K562 (cell line): ENCODE measurements at regions not wholly inside any gene's neighbourhood (a gene's known extent, or its start where the extent isn't known, plus 50 kb on each side); places are given as distances from the start of the nearest gene placed in this dataset.

Source experiments
- ATAC-seq: fragments of 200-7000 bp; cut with Tn5 transposase; 3 replicates; pipeline ENCODE4 v1.9.1; 2020; ENCODE audit warnings: moderate library complexity
- BruUV-seq: library from RNA; stranded (reverse); fragments of 400-500 nt; replicated peaks from 2 replicates; lab custom pipeline; 2021; lab: Mats Ljungman, UMichigan
- CTCF ChIA-PET: fragments of 300-600 bp; formaldehyde crosslinking; extraction: SDS; loops from one replicate; lab custom pipeline; 2021; ENCODE audit warnings: low intra/inter-chr PET ratio; lab: Yijun Ruan, JAX
- POLR2A ChIA-PET: fragments of 300-600, 350-650 bp; sonication (Branson Sonifier 250); formaldehyde crosslinking; extraction: SDS; loops from one replicate; lab custom pipeline; 2021; ENCODE audit warnings: antibody characterized with exemption, inconsistent platforms; lab: Yijun Ruan, JAX
- DNase-seq, 4 experiments: peaks; one replicate each; pipeline versions ENCODE4 v3.0.0 to v3.0.0-alpha.2; 2011 to 2018; ENCODE audit warnings: low spot score in 3 of 4, mixed read lengths in 3 of 4; ENCODE audit errors: extremely low read depth in 1 of 4
- FAIRE-seq: peaks from 2 replicates; lab custom pipeline; 2011; peaks lifted over from hg19 to GRCh38; lab: Jason Lieb, UNC
- H2AFZ ChIP-seq: 2 replicates; pipeline ENCODE4 v1.6.0; 2011; ENCODE audit warnings: low read depth, low read length, control low read depth, inconsistent platforms
- H3K27ac ChIP-seq: fragments of 200-600 bp; 3 replicates; pipeline ENCODE4 v1.8.0; 2011; ENCODE audit warnings: low read depth, mild to moderate bottlenecking, control low read depth, inconsistent platforms, low read length, moderate library complexity, mixed read lengths; ENCODE audit errors: extremely low read depth
- H3K27me3 ChIP-seq, 2 experiments: fragments of 300-600 bp in 1 of 2; 2 replicates in 1 of 2; 3 replicates in 1 of 2; pipeline versions ENCODE4 v1.6.0 to v1.8.0; 2011; ENCODE audit warnings: inconsistent platforms in 2 of 2, low read length in 2 of 2, mild to moderate bottlenecking in 1 of 2, mixed read lengths in 1 of 2, moderate library complexity in 1 of 2; ENCODE audit not compliant: control insufficient read depth in 2 of 2, insufficient read depth in 2 of 2
- H3K36me3 ChIP-seq: fragments of 300-600 bp; 3 replicates; pipeline ENCODE4 v1.8.0; 2011; ENCODE audit warnings: mild to moderate bottlenecking, low read length, inconsistent platforms; ENCODE audit not compliant: control insufficient read depth, insufficient read depth
- H3K4me1 ChIP-seq, 2 experiments: fragments of 200-600 bp in 1 of 2; replicated peaks in 1 of 2; 2 replicates in 1 of 2; 3 replicates in 1 of 2; pipeline versions ENCODE4 v1.5.1 to v1.8.0; 2011; ENCODE audit warnings: inconsistent platforms in 2 of 2, low read length in 2 of 2, mild to moderate bottlenecking in 1 of 2, mixed read lengths in 1 of 2, moderate library complexity in 1 of 2; ENCODE audit not compliant: control insufficient read depth in 2 of 2, insufficient read depth in 2 of 2
- H3K4me2 ChIP-seq: 2 replicates; pipeline ENCODE4 v1.6.1; 2011; ENCODE audit warnings: low read length, control low read depth, inconsistent platforms, mixed read lengths; ENCODE audit not compliant: insufficient read depth
- H3K4me3 ChIP-seq: fragments of 200-600 bp; sonication (generic), shearing (Covaris generic); 2 replicates; pipeline ENCODE4 v1.5.1; 2016; ENCODE audit warnings: control low read depth, inconsistent platforms
- H3K79me2 ChIP-seq: fragments of 200-600 bp; 3 replicates; pipeline ENCODE4 v1.8.0; 2011; ENCODE audit warnings: low read length, inconsistent platforms; ENCODE audit not compliant: control insufficient read depth, insufficient read depth
- H3K9ac ChIP-seq, 2 experiments: 2 replicates each; pipeline versions ENCODE4 v1.6.0 to v1.6.1; 2011; ENCODE audit warnings: low read depth in 2 of 2, low read length in 2 of 2, control low read depth in 1 of 2, inconsistent platforms in 1 of 2, mild to moderate bottlenecking in 1 of 2, mixed read lengths in 1 of 2; ENCODE audit not compliant: insufficient read depth in 1 of 2
- H3K9me1 ChIP-seq: one replicate; pipeline ENCODE4 v1.6.0; 2011; ENCODE audit warnings: inconsistent platforms, mild to moderate bottlenecking, low read length, moderate library complexity; ENCODE audit not compliant: control insufficient read depth, insufficient read depth
- H3K9me3 ChIP-seq: replicated peaks from 2 replicates; pipeline ENCODE4 v1.5.1; 2011; ENCODE audit warnings: low read depth, low read length, inconsistent platforms; ENCODE audit not compliant: control insufficient read depth, insufficient read depth
- H4K20me1 ChIP-seq: replicated peaks from 2 replicates; pipeline ENCODE4 v1.6.1; 2011; ENCODE audit warnings: low read length, inconsistent platforms, mixed read lengths; ENCODE audit not compliant: control insufficient read depth, insufficient read depth
- FOXA1 ChIP-seq: fragments of 450-650 bp; IDR thresholded peaks from 2 replicates; pipeline ENCODE4 v1.6.1; 2016; ENCODE audit warnings: mild to moderate bottlenecking, borderline replicate concordance
- KDM2B ChIP-seq: fragments of 250-450 bp; sonication (Bioruptor Pico); IDR thresholded peaks from 2 replicates; pipeline ENCODE4 v1.8.0; 2021; ENCODE audit warnings: mild to moderate bottlenecking, moderate library complexity
- NFIX ChIP-seq: fragments of 250-450 bp; sonication (Bioruptor Pico); IDR thresholded peaks from 2 replicates; pipeline ENCODE4 v1.4.0; 2020; ENCODE audit warnings: low read depth, mild to moderate bottlenecking, moderate library complexity
- NR3C1 ChIP-seq: sonication (generic); formaldehyde crosslinking; IDR thresholded peaks from 2 replicates; pipeline ENCODE4 v1.8.1; 2022; ENCODE audit warnings: missing genetic modification reagents
- PHB ChIP-seq: fragments of 250-450 bp; sonication (Bioruptor Pico); IDR thresholded peaks from 2 replicates; pipeline ENCODE4 v1.5.0; 2021
- TFAP4 ChIP-seq: sonication (generic); formaldehyde crosslinking; IDR thresholded peaks from 2 replicates; pipeline ENCODE4 v1.8.0; 2022; ENCODE audit warnings: missing genetic modification reagents, mild to moderate bottlenecking, moderate library complexity, borderline replicate concordance
- ZFP91 ChIP-seq: sonication (generic); formaldehyde crosslinking; IDR thresholded peaks from 2 replicates; pipeline ENCODE4 v1.8.0; 2022; ENCODE audit warnings: mild to moderate bottlenecking, missing genetic modification reagents
- ZNF146 ChIP-seq: IDR thresholded peaks from one replicate; pipeline ENCODE4 v1.6.1; 2018; ENCODE audit warnings: missing compliant biosample characterization; ENCODE audit not compliant: unreplicated experiment
- ZNF280B ChIP-seq: fragments of 250-450 bp; sonication (Bioruptor Pico); IDR thresholded peaks from 2 replicates; pipeline ENCODE4 v1.5.1; 2021; ENCODE audit warnings: mild to moderate bottlenecking
- ZNF436 ChIP-seq: fragments of 250-450, 450-650 bp; sonication (Bioruptor Pico); formaldehyde crosslinking; IDR thresholded peaks from 2 replicates; pipeline ENCODE4 v1.7.0; 2020; ENCODE audit warnings: mild to moderate bottlenecking
- WGBS: fragments of 100-300 bp; shearing (Covaris generic); methylation state at CpG from one replicate; pipeline ENCODE4 v1.1.6; 2016; ENCODE audit warnings: low coverage, mixed read lengths; ENCODE audit not compliant: insufficient coverage; ENCODE audit errors: missing lambda C conversion rate; 5-methylcytosine and 5-hydroxymethylcytosine counted together
- in situ Hi-C: fragments of 300-500 bp; cut with MboI; formaldehyde crosslinking; loops from 4 replicates; pipeline ENCODE4 v1.15.0; 2018; ENCODE audit warnings: inconsistent platforms, mixed read lengths
- intact Hi-C: fragments of 100-400 bp; cut with micrococcal nuclease; formaldehyde crosslinking; loops from 2 replicates; pipeline ENCODE4 v1.14.2; 2022

GRCh38 chrX:96183843-96184242 is 500.8 kb upstream of the DIAPH2 start:
- no peak overlapping the region for H3K27ac ChIP-seq
- CTCF ChIA-PET, result no interaction called here
- ATAC-seq, result no peak
- no peak overlapping the region for H3K9ac ChIP-seq
- no peak overlapping the region for H3K4me3 ChIP-seq
- POLR2A ChIA-PET, result no interaction called here
- DNase-seq, result no peak
- no peaks in the 10 kb centered on the region for H3K9me1 ChIP-seq
- no peak for FAIRE-seq
- WGBS, result 0% methylated on average over 3 of the region's 3 CpGs
- no peaks in the 10 kb centered on the region for H3K36me3 ChIP-seq
- in situ Hi-C loops, result no loop called here
- no peak overlapping the region for H3K4me2 ChIP-seq
- H3K4me1 ChIP-seq, result no peaks in the 10 kb centered on the region
- intact Hi-C loops, result no loop called here
- no peaks in the 10 kb centered on the region for H3K27me3 ChIP-seq
- no peaks in the 10 kb centered on the region for H3K9me3 ChIP-seq
- no peaks in the 10 kb centered on the region for H4K20me1 ChIP-seq
- H3K79me2 ChIP-seq, result no peaks in the 10 kb centered on the region
- no peak for TF ChIP-seq KDM2B (CRISPR knock-in tag)
- no peak for TF ChIP-seq PHB (CRISPR knock-in tag)
- no peak for TF ChIP-seq ZNF280B (CRISPR knock-in tag)
- no peak for TF ChIP-seq ZNF146 (CRISPR knock-in tag)
- no peak for TF ChIP-seq TFAP4
- no peak for TF ChIP-seq ZNF436
- no peak for TF ChIP-seq NR3C1 (CRISPR knock-in tag)
- no peak for TF ChIP-seq NFIX (CRISPR knock-in tag)
- no peak for TF ChIP-seq ZFP91 (CRISPR knock-in tag)
- no peak for TF ChIP-seq FOXA1
- H2AFZ ChIP-seq, result no peak overlapping the region
- BruUV-seq, result no TSS peak
